Stimulated activated CD8-positive, alpha-beta memory T cell treated with anti-CD3 and anti-CD28 coated beads, Interleukin-7, amount 100 ng/mL, for 1 hour (primary cell): ENCODE measurements at regions not wholly inside any gene's neighbourhood (a gene's known extent, or its start where the extent isn't known, plus 50 kb on each side); places are given as distances from the start of the nearest gene placed in this dataset.

Experiments used
- DNase-seq, 2 donors: peaks; one replicate each; pipeline ENCODE4 v3.0.0-alpha.2; 2020; ENCODE audit warnings: low read depth in 2 of 2

DNA sequence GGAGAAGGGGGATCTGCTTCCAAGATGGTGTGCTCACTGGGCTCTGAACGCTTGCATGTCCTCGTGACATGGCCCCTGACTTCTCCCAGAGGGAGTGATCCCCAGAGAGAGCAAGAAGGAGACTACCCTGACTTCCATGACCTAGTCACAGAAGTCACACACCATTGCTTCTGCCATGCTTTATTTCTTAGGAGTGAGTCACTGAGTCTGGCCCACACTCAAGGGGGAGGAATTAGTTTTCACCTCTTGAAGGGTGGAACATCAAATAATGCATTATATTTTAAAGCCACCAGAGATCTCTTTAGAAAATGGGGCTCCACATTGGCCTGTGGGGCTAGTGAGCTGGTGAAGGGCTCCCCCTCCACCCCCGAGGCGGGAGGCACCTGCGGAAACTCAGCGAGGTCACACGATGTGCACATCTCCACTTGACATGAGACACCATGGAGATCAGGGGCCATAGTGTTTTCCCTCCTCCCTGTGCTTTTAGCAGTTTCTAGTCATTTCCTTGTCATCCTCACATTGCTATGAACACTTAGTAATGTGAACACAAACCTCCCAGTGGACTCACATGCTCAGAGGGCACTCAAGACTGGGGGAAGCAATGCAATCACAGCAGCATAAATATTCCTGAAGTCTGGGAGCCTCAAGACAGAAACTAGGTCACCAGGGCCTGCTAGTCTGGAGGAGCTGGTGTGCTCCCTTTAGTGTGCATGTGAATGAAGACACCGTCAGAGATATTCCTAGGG, 87.4 kb upstream of the FZD10 start:
- no peak for DNase-seq

- no peak for DNase-seq
Observed at GRCh38 chr12:130075497-130076076, 86.7 kb upstream of the FZD10 start.

DNA sequence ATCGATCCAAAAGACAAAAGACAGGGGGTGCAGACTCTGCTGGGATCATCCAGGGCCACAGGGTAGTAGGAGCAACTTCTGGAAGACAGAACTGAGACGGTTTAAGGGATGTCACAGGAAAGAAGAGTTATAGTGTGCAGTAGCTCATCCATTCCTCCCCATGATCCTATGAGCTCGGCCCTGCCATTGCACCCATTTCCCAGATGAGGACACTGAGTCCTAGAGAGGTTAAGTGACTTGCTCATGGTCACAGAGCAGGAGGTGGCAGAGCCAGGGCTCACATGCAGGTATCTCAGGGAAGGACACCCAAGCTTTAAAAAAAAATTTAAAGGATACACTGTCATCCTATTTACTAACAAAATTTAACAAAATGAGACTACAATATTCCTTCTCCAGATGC, 86.1 kb upstream of the FZD10 start:
- no peak for DNase-seq

DNA sequence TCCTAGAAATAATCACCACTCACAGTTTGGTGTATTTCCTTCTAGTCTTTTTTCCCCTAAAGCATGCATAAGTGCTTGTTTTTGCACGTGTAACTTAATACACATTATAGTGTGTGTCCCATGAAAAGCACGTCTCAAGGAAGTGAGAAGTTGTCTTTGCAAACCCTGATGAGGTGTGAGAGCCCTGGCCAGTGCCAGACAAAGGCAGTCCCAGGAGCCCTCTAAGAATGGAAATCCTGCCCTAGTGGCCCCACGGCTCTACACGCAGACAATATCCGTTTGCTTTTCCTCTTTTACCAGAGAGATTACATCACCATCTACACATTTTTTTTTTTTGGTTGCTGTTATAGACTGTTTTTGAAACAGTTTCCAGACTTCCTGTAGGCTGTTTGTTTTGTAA, 85.5 kb upstream of the FZD10 start:
- DNase-seq, result no peak

DNA sequence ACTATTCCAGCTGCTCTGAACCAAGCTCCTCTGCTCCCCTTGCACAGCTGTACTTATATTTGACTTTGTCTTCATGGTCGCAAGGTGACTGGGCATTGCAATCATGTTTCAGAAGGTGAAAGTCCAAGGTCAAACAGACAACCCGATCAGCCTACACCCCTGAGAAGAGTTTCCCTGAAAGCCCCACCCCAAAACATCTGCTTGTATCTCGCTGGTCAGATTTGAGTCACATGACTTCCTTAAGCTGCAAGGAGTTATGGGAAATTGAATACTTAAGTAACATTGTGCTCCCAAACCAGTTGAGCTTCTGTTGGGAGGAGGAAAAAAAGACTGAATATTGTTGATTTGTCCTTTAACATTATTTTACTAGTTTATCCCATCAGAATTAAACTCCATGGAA, 83.4 kb upstream of the FZD10 start:
- no peak for DNase-seq

DNA sequence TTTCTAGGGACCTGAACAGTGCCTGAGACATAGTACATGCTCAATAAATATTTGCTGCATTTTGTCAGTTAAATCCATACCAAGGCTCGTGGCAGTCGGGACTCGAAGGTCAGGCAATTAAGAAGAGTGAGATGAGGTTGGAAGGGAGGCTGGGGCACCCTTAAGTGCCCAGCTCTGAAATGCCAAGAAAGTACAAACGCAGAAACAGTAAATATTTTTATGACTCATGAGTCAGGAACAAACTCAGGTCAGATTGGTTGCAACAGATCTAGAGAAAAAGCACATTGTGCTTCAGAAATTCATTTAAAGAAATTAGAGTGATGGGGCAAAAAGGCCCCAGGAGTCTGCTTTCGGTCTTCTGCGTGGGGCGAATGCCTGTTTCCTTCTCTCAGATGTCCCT, 83.0 kb upstream of the FZD10 start:
- DNase-seq, result no peak

DNA sequence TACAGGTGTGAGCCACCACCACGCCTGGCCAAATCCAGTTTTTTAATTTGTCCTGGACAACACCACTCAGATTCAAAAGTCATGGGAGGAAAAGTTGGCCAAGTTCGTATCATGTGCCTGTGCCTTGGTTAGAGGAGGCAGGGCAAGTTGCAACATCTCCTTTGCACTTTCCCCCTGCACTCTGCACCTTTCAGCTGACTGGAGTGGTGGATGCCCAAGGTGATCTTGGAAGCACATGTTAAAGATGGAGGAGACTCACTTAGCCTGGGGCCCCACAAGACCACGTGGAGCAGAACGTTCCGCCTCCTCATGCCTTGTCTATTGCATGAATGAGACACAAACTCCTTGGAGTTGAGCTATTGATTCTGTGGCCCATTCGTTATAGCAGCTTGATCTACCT, 82.1 kb upstream of the FZD10 start:
- DNase-seq, result no peak

DNA sequence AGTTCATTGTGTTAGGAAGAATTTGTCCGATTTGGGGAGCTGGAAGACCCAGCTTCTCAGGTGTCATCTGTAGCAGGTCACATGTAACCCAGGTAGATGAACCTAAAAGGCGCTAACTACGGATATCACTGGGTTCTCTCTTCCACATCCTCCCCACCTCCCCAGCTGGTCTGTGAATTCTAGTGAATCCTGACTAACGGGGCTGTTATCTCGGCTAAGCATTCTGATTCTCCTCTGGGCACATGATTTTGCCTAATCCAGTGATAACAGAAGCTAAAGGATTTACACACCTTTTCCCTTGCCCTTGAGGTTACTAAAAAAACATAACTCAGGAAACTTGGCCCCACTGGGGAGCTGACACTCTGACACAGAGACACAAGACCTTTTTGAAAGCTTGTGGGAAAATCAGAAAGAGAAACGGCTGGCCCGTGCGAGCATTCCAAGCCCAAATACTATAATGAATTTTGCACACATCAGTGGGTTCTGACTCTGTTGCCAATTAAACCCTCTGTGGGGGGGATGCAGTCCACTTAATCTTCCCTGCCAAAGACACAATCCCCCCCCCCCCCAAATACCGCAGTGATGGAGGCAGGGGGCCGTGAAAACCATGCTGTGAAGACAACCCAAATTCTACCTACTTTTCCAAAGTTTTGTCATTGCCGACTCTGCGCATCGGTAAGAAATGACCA, 81.0 kb upstream of the FZD10 start:
- DNase-seq, result no peak

GRCh38 chr12:130083002-130083401, 79.3 kb upstream of the FZD10 start:
- DNase-seq, result no peak

GRCh38 chr12:130083734-130084133, 78.5 kb upstream of the FZD10 start:
- DNase-seq, result no peak

- no peak for DNase-seq
Observed at GRCh38 chr12:130084359-130084758, 77.9 kb upstream of the FZD10 start.

DNA sequence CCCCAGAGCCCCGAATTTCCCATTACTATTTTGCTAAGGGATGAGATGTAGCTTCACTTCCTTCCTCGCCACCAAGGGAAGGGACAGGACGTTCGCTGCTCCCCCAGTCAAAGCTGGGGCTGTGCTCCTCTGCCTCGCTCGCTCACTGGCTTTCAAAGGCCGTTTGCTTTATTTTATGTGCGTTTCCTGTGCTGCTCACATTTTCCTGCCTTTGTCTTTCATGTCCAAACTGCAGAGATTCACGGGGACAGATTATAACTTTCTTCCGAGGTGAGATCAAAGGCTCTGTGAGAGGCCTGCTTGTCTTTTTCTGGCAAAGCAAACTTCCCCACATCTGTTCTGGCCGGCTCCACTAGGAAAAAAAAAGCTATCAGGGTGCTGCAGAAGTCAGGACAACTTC, 76.0 kb upstream of the FZD10 start:
- DNase-seq, result no peak

- no peak for DNase-seq
Observed at GRCh38 chr12:130086797-130087196, 75.5 kb upstream of the FZD10 start.

DNA sequence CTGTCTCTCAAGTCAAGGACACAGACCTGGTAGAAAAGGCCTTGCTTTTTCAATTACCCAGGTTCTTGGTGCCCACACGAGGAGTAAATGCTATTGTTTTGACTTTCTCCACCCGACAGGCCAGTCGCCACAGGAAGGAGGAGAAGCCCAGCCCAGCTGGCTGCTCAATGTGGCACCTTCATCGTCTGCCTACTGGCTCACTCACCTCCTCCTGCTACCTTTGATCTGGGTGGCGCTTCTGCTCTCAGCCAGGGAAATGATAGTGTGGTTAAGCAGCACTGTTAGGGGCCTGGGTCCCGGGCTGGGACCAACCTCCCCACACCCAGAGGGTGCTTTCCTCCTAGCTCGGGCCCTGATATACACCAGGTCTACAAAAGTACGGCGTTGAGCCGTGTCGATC, 75.0 kb upstream of the FZD10 start:
- DNase-seq, result no peak

- DNase-seq, result no peak
Observed at GRCh38 chr12:130088504-130088903, 73.8 kb upstream of the FZD10 start.

GRCh38 chr12:130090542-130090941, 71.7 kb upstream of the FZD10 start:
- no peak for DNase-seq

DNA sequence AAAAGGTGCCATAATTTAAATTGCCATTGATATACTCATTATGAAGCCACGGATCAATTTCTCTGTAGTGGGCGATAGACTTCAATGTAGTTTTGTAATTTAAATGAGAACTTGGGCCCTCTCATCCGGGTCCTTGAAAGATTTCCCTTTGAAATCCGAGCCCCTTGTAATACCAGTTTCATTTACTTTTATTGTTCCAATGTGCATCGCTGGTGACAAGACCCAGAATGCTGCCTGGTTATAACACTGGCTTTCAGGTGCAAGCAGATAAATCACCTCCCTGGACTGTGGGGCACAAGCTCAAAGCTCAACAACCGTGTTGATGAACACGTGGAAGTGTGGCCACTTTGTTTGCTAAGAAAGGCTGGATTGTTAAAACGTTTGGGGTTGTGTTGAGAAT, 68.9 kb upstream of the FZD10 start:
- DNase-seq, result no peak

- no peak for DNase-seq
Observed at GRCh38 chr12:130097342-130097741, 64.9 kb upstream of the FZD10 start.

- no peak for DNase-seq
Observed at GRCh38 chr12:130097798-130098255, 64.4 kb upstream of the FZD10 start.

DNA sequence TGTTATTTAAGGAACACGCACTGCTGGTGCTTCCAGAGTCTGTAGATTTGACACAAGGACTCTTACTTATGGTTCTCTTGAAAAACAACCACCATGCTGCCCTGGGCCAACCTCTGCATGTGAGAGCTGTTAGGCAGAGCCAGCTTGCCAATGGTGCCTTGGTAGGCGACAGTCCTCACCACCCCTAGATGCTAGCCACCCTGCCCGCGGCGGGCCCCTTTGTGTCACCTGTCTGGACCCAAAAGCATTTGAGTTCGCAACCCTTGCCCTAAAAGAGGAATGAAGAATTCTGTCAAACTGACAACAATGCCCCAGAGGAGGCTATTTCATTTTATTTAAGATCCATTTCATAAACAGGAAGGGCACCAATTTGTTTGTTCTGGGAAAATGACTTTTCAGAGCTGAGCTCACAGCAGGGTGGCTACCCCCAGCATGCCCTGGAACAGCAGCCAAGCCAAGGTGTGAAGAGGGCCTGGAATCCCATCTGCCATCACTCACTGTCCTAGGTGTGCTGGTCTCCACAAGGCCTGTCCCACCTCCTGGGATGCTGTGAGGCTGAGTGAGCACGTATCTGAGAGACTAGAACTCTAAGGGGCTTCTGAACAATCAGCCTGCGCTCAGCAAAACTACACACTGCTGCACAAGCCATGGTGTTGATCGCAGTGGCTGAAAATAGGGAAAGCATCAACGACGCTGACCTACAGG, 63.8 kb upstream of the FZD10 start:
- DNase-seq, result no peak

DNA sequence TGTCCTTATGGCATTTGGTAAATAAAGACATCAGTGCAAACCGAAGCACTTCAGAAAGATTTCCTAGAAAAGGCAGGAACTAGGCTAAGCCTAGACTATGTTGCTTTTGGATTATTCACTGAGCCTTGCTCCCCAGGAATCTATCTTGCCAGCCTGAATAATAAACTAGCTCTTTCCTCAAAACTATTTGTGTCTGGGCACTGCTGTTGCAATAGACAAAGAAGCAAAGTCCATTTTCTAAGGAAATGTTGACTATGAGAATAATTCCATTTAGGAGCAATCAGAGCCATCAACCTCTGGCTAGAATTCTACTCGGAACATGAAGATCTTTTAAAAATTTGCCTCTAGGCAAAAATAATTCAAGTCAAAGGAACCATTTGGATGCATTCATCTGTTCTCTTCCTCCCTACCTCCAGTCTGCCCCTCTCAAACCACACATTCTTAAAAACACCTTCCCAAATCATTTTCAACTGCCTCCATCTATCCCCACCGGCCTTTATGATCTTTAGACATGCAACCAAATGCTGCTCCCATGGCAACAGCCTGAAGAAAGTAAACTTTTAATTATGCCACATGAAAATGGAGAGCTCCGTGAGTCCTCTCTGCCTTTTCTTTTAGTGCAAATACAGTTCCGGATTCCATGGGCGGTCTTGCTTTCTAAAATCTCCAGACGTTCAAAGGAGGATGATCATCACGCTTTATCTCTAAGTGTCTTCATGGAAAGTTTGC, 61.5 kb upstream of the FZD10 start:
- DNase-seq, result no peak

DNA sequence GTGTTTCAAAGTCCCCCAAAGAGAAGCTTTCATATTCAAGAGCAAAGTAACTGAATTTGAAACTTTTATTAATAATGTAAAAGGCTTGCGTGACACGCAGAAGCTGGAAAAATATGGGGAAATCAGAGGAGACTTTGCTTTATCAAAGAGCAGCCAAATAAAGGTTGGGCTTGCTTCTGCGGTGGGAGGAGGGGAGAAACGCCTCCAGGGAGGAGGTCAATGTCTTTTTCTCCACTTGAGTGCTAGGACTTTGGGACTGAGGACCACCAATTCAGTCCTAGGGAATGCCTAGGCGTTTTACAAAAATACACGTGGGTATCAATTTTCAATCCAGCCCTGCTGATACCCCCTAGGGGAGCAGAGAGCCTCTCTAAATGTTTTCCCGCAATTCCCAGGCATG, 60.9 kb upstream of the FZD10 start:
- no peak for DNase-seq
